Spleen (tissue), 11 donors: ENCODE measurements at regions not wholly inside any gene's neighbourhood (a gene's known extent, or its start where the extent isn't known, plus 50 kb on each side); places are given as distances from the start of the nearest gene placed in this dataset.

Source experiments
- DNase-seq: peaks from one replicate; pipeline ENCODE4 v3.0.0-alpha.2; 2020
- H3K27ac ChIP-seq, 8 donors: fragments of 200-600 bp; sonication (generic) in 7 of 8; 1 replicate in 4 of 8; 2 replicates in 4 of 8; pipeline versions ENCODE4 v1.5.0 to v1.8.0; 2016 to 2021; ENCODE audit warnings: inconsistent platforms in 4 of 8, mild to moderate bottlenecking in 4 of 8, moderate library complexity in 1 of 8
- H3K27me3 ChIP-seq, 7 donors: fragments of 200-600 bp; sonication (generic) in 6 of 7; replicated peaks in 1 of 7; 1 replicate in 4 of 7; 2 replicates in 3 of 7; pipeline versions ENCODE4 v1.5.0 to v1.8.0; 2016 to 2021; ENCODE audit warnings: inconsistent platforms in 3 of 7, mild to moderate bottlenecking in 1 of 7
- H3K36me3 ChIP-seq, 6 donors: fragments of 200-600 bp; sonication (generic) in 5 of 6; 1 replicate in 4 of 6; 2 replicates in 2 of 6; pipeline versions ENCODE4 v1.5.0 to v1.8.0; 2016 to 2021; ENCODE audit warnings: inconsistent platforms in 2 of 6
- H3K4me1 ChIP-seq, 6 donors: fragments of 200-600 bp; sonication (generic) in 5 of 6; 1 replicate in 3 of 6; 2 replicates in 3 of 6; pipeline versions ENCODE4 v1.5.0 to v1.8.0; 2016 to 2021; ENCODE audit warnings: inconsistent platforms in 3 of 6
- H3K4me3 ChIP-seq, 8 donors: fragments of 200-600 bp; sonication (generic) in 7 of 8; 1 replicate in 4 of 8; 2 replicates in 4 of 8; pipeline versions ENCODE4 v1.5.0 to v1.8.0; 2016 to 2021; ENCODE audit warnings: inconsistent platforms in 4 of 8, mild to moderate bottlenecking in 4 of 8, moderate library complexity in 2 of 8
- H3K9me3 ChIP-seq, 8 donors: fragments of 200-600 bp; sonication (generic) in 7 of 8; 1 replicate in 4 of 8; 2 replicates in 4 of 8; pipeline versions ENCODE4 v1.5.0 to v1.8.0; 2016 to 2021; ENCODE audit warnings: inconsistent platforms in 4 of 8
- POLR2A ChIP-seq, 3 donors: fragments of 450-650 bp; IDR thresholded peaks; one replicate each; pipeline ENCODE4 v1.5.1; 2017; ENCODE audit warnings: antibody characterized with exemption in 3 of 3, mild to moderate bottlenecking in 1 of 3
- POLR2AphosphoS5 ChIP-seq, 3 donors: sonication (generic); formaldehyde crosslinking; IDR thresholded peaks; one replicate each; pipeline ENCODE4 v1.5.1; 2017; ENCODE audit warnings: antibody characterized with exemption in 3 of 3
- WGBS, 5 donors: extraction: QIAGEN DNeasy Blood & Tissue Kit in 3 of 5; methylation state at CpG; one replicate each; pipeline versions ENCODE4 v1.1.5 to v1.1.7; 2013 to 2018; 5-methylcytosine and 5-hydroxymethylcytosine counted together
- intact Hi-C: fragments of 100-400 bp; cut with DNase I; formaldehyde crosslinking; loops from one replicate; pipeline ENCODE4 v1.15.0; 2023; ENCODE audit warnings: low total_unique reads
- TF ChIP-seq, protein P1 (sequence below), 11 experiments: fragments of 200-600 bp in 7 of 11; fragments of 450-650 bp in 4 of 11; sonication (generic) in 4 of 11; IDR thresholded peaks in 8 of 11; conservative IDR thresholded peaks in 3 of 11; 1 replicate in 7 of 11; 2 replicates in 4 of 11; pipeline versions ENCODE4 v1.4.0 to v1.8.0; 2016 to 2021; ENCODE audit warnings: antibody characterized with exemption in 11 of 11, inconsistent platforms in 4 of 11, mild to moderate bottlenecking in 1 of 11
- donor health status: healthy with polysubstance abuse.
- donor health status: DM: no; HTN: no; CAD: no; lungs with moderate emphysema.
- donor health status: DM: no; HTN: no; CAD: no.
- donor health status: Bipolar disorder and iron deficiency.
- donor health status: healthy.
- donor health status: DM: no; HTN: no; CAD: no.
- donor health status: DM: yes; HTN: yes; CAD: no.

GRCh38 chr13:90427322-90428272, 919.9 kb upstream of the MIR17HG start:
- Histone ChIP-seq H3K4me3 (no peak overlapping the region), H3K9me3 (peaks cover 0 to 6% (median 0%) of the 10 kb centered on the region in 8 donors), H3K27me3 (no peaks in the 10 kb centered on the region), H3K27ac (no peak overlapping the region), H3K4me1 (no peaks in the 10 kb centered on the region), H3K36me3 (no peaks in the 10 kb centered on the region)
- 57 to 63% (median 58%) methylated on average over 6 to 8 of the region's 8 CpGs for WGBS, 5 donors
- TF ChIP-seq POLR2A (IDR thresholded peaks at IDR 0.05), result no peak
- no peak for TF ChIP-seq POLR2AphosphoS5 (IDR thresholded peaks at IDR 0.05)
- TF ChIP-seq, protein P1, sequence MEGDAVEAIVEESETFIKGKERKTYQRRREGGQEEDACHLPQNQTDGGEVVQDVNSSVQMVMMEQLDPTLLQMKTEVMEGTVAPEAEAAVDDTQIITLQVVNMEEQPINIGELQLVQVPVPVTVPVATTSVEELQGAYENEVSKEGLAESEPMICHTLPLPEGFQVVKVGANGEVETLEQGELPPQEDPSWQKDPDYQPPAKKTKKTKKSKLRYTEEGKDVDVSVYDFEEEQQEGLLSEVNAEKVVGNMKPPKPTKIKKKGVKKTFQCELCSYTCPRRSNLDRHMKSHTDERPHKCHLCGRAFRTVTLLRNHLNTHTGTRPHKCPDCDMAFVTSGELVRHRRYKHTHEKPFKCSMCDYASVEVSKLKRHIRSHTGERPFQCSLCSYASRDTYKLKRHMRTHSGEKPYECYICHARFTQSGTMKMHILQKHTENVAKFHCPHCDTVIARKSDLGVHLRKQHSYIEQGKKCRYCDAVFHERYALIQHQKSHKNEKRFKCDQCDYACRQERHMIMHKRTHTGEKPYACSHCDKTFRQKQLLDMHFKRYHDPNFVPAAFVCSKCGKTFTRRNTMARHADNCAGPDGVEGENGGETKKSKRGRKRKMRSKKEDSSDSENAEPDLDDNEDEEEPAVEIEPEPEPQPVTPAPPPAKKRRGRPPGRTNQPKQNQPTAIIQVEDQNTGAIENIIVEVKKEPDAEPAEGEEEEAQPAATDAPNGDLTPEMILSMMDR (IDR thresholded peaks at IDR 0.05 in 8 of 11, conservative IDR thresholded peaks at IDR 0.05 in 3 of 11), result no peak
- intact Hi-C loops, result no loop called here
- DNase-seq, result no peak

GRCh38 chr13:90428522-90429210, 918.8 kb upstream of the MIR17HG start:
- H3K36me3 ChIP-seq, result no peaks in the 10 kb centered on the region
- no peak overlapping the region for H3K4me3 ChIP-seq
- H3K27me3 ChIP-seq, result no peaks in the 10 kb centered on the region
- intact Hi-C loops, result no loop called here
- no peak for DNase-seq
- WGBS, 5 donors, result 84 to 97% (median 91%) methylated on average over 11 to 12 of the region's 12 CpGs
- no peak for TF ChIP-seq POLR2AphosphoS5 (IDR thresholded peaks at IDR 0.05)
- TF ChIP-seq POLR2A (IDR thresholded peaks at IDR 0.05), result no peak
- H3K27ac ChIP-seq, result no peak overlapping the region
- H3K9me3 ChIP-seq, result peaks cover 0 to 6% (median 0%) of the 10 kb centered on the region in 8 donors
- H3K4me1 ChIP-seq, result no peaks in the 10 kb centered on the region

- H3K27me3 ChIP-seq, result no peaks in the 10 kb centered on the region
- no peak overlapping the region for H3K4me3 ChIP-seq
- intact Hi-C loops, result no loop called here
- peaks cover 0 to 6% (median 0%) of the 10 kb centered on the region in 8 donors for H3K9me3 ChIP-seq
- TF ChIP-seq POLR2A (IDR thresholded peaks at IDR 0.05) (no peak), POLR2AphosphoS5 (IDR thresholded peaks at IDR 0.05) (no peak)
- TF ChIP-seq, protein P1 (IDR thresholded peaks at IDR 0.05 in 8 of 11, conservative IDR thresholded peaks at IDR 0.05 in 3 of 11), result no peak
- H3K36me3 ChIP-seq, result no peaks in the 10 kb centered on the region
- no peak for DNase-seq
- H3K4me1 ChIP-seq, result no peaks in the 10 kb centered on the region
- H3K27ac ChIP-seq, result no peak overlapping the region
- 60 to 69% (median 62%) methylated on average over 2 of the region's 2 CpGs for WGBS, 5 donors
Observed at GRCh38 chr13:90430127-90430526, 917.4 kb upstream of the MIR17HG start.

DNA sequence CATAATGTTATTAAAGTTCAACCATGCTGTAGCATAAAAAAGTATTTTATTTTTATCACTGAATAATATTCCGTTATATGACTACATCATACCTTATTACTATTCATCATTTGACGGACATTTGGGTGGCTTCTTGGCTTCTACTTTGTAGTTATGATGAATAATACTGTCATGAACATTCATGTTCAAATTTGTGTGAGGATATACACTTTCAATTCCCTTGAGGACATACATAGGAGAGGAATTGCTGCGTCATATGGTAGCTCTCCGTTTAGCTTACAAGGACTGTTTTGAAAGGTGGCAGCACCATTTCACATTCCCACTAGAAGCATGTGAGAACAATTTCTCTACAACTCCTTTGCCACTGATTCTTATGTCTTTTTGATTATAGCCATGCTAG, 910.8 kb upstream of the MIR17HG start:
- Histone ChIP-seq H3K4me1 (no peaks in the 10 kb centered on the region), H3K4me3 (no peak overlapping the region), H3K9me3 (peaks cover 0 to 9% (median 0%) of the 10 kb centered on the region in 8 donors), H3K27me3 (no peaks in the 10 kb centered on the region), H3K36me3 (no peaks in the 10 kb centered on the region), H3K27ac (no peak overlapping the region)
- WGBS, 5 donors, result 88 to 97% (median 92%) methylated on average over 4 of the region's 4 CpGs
- intact Hi-C loops, result no loop called here
- TF ChIP-seq POLR2AphosphoS5 (IDR thresholded peaks at IDR 0.05) (no peak), POLR2A (IDR thresholded peaks at IDR 0.05) (no peak)
- TF ChIP-seq, protein P1 (IDR thresholded peaks at IDR 0.05 in 8 of 11, conservative IDR thresholded peaks at IDR 0.05 in 3 of 11), result no peak
- DNase-seq, result no peak
